ENCODE measurements at regions not wholly inside any gene's neighbourhood (a gene's known extent, or its start where the extent isn't known, plus 50 kb on each side); places are given as distances from the start of the nearest gene placed in this dataset.

DNA sequence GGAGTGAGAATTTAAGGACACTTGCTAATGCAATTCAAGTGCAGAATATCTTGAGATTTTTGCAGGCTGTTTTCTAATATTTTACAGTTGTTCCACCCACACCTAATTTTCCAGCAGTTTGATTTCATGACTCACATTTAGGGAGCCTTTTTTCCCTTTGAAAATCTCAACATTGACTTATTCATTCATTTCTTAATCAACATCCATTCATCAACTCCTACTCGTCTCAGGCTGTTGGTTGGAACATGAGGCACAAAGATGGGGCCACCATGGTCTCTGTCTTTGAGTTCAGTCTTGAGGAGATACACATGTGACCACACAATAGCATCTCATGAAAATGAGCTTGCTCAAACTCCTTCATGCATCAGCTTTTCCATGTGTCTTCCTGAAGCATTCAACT, 135.6 kb downstream of the UNC5CL start:
- TF ChIP-seq, protein P1, sequence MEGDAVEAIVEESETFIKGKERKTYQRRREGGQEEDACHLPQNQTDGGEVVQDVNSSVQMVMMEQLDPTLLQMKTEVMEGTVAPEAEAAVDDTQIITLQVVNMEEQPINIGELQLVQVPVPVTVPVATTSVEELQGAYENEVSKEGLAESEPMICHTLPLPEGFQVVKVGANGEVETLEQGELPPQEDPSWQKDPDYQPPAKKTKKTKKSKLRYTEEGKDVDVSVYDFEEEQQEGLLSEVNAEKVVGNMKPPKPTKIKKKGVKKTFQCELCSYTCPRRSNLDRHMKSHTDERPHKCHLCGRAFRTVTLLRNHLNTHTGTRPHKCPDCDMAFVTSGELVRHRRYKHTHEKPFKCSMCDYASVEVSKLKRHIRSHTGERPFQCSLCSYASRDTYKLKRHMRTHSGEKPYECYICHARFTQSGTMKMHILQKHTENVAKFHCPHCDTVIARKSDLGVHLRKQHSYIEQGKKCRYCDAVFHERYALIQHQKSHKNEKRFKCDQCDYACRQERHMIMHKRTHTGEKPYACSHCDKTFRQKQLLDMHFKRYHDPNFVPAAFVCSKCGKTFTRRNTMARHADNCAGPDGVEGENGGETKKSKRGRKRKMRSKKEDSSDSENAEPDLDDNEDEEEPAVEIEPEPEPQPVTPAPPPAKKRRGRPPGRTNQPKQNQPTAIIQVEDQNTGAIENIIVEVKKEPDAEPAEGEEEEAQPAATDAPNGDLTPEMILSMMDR (IDR thresholded peaks at IDR 0.05), result no peak
- TF ChIP-seq POLR2A (IDR thresholded peaks at IDR 0.05), result no peak

Data from right lobe of liver (tissue), 4 donors.